Inferior parietal cortex (tissue), 1 donor: ENCODE measurements at regions not wholly inside any gene's neighbourhood (a gene's known extent, or its start where the extent isn't known, plus 50 kb on each side); places are given as distances from the start of the nearest gene placed in this dataset.

Source experiments
- DNase-seq: peaks from one replicate; pipeline ENCODE4 v3.0.0-alpha.2; 2016; ENCODE audit errors: extremely low spot score

DNA sequence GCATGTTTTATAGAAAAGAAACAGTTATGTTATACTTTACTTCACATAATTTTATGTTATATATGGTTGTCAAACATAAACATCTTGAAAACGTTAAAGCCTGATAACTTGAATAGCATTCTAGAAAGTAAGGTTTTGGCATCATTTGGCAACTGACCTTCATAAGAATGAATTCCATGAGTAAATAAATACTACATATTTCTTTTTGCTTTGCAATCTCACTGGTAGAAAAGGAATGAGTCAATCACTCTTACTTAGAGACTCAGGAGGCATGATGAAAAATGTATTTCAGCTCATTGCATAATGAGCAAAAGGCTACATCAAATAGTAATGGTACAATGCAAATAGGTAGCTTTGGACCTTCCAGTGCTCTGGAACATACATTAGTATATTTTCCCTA lies 1381.9 kb downstream of the EFNB2 start:
- DNase-seq: no peak

DNA sequence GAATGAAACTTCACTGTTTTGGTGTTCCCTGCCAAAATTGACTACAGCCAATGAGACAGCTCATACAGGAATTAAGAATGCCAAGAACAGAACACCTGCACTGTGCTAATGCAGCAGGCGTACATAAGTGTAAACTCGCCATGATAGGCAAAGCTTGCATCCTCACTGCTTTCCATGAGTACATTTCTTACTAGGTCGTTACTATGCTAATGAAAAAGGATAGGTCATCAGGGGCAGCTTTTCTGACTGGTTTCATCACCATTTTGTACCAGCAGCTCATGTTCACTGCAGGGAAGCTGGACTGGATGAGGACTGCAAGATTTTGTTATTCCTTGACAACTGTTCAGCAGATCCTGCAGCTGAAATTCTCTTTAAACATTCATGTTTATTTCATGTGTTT lies 1383.8 kb downstream of the EFNB2 start:
- DNase-seq: no peak

DNA sequence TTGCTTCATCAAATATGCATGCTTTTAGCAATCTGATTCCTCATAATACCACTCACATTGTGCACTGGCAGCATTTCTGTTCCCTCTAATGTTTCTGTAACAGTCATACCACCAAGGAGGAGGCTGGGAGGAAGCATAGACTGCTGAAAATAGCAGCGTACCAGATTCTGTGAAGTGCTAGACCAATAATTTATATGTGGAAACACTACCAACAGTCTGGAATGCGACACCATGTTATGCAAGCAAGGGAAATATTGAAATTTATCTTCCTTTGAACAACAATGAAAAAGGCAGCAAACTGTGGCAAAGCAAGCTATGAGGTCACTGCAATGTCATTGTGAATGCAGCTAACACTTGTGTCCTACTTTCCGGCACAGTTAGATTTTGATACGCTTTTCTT lies 1388.0 kb downstream of the EFNB2 start:
- DNase-seq: peak; percentile 29

DNA sequence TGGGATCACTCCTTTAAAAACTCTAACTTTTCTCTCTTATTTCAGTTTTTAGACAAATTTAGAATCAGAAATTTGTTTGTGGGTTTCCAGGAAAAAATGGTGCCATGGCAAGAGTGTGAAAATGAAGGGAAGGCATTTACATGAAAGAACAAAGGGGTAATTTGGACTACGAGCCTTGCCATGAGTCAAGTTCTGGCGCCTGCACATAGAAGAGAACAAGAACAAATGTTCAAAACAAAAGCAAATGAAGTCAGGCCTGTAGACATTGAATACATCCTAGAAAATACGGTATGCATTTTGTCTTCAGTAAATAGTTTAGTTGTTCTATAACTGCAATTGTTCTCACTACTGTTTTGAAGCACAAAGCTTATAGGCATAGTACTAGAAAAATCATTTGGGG lies 1390.5 kb downstream of the EFNB2 start:
- peak; percentile 45 for DNase-seq

DNA sequence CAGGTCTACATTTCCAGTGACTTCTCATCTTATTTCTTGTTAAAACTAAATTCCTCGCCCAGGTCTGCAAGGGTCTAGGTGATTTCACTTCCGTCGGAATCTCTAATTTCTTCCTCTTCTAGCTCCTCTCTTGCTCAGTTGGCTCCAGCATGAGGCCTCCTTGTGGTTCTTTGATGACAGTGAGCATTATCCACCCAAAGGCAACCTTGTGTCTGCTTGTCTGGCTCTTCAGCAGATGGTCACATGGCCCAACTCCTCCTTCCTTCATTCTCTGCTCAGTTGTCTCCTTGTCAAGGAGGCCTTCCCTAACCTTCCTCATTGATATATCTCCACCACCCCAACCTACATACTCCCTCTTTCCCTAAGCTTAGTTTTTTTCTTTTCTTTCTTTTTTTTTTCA lies 1391.4 kb downstream of the EFNB2 start:
- DNase-seq: no peak

DNA sequence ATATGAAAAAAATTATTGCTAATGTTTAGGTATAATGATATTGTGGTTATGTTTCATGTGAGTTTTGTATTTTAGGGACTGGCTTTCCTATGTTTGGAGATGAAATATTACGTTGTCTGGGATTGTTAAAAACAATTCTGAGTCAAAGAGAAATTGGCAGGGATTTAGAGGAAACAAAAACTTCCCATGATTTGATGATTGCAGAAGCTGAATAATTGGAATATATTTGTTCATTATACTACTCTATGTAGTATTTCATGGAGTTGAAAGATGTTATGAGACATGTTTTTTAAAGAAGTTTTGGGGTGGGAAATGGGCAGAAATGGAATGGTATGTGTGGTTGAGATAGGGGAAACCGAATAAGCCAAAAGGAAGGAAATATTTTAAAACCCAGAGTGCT lies 1392.9 kb downstream of the EFNB2 start:
- DNase-seq: no peak

DNA sequence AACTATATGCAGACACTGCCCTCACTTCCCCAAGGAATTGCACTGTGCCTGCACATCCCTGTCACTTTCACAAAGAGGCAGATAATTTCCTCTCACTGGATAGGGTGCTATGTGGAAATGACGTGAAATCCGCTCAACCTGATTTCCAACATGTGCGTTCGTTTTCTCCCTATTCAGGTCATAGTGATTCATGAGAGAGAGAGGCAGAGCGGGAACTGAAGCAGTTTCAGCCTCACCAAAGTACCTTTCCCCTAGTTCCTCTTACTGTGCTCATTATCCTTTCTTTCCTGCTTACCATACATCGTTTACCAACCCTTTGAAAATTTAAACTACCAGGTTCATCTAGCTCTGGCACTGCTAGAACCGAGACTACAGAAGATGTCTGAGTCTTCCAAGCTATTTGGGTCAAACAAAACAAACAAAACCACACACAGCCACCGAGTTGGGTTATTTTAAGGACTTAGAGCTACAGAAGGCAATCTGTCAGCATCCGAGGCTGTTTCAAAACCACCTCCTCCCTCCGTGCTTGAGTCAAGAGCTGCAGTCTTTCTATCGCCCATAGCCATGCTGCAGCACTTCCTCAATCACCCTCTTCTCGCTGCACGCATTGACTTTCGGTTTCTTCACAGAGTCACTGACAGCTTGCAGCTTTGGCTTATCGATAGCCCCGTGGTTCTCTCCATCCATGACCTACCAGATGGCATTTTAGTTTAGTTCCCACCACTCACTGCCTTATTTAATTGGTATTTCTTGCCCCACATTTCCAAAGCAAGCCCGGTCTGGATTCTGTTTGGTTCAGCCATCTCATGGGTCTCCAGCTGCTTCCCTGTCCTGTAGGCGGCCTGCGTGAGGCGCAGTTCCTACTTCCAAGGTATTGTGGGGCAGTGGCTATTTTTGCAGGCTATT lies 1395.8 kb downstream of the EFNB2 start:
- peak; percentile 58 for DNase-seq

DNA sequence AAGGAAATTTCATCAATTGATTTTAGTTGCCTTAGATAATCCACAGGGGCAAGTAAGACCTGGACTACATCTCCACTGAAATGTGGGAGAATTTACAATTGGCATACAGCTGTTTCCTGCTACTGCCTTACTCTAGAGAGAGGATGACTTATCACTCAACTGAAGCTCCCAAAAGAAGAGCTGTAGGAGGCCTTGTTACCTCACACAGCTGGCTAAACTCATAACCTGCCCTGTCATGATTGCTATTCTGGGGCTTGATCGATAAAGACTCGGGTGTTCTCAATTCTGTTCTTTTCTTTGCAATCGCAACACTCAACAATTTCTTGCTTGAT lies 1396.4 kb downstream of the EFNB2 start:
- no peak for DNase-seq

DNA sequence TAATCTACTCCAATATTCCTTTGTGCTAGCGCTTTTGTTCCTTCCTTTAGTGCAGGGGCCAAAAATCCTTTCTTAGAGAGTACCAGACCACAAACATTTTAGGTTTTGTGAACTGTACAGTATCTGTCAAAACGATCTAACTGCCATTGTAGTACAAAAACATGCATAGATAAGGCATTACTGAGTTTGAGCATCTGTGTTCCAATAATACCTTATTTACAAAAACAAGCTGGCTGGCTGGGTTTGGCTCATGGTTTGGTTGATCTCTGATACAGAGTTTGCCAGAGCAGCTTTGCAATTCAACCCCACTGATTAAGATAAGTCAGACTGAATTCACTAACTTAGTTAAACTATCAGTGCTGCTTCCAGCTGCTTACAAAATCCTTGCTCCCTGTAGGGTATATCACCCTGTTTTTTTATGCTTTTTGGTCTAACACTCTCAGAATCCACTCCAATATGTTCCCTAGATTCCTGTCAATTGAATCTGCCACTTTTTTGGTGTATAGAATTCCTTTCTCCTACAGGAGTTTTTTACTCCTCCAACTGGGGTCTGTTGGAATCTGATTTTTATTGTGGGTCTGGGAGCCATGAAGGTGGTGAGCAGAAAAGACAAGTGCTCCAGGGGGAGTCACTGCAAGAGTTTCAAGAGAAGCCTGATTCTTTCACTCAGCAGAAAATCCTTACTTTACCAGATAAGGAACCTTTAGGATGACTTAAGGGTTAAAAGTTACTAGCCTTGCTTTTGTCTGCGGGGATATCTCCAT lies 1399.4 kb downstream of the EFNB2 start:
- DNase-seq: no peak

DNA sequence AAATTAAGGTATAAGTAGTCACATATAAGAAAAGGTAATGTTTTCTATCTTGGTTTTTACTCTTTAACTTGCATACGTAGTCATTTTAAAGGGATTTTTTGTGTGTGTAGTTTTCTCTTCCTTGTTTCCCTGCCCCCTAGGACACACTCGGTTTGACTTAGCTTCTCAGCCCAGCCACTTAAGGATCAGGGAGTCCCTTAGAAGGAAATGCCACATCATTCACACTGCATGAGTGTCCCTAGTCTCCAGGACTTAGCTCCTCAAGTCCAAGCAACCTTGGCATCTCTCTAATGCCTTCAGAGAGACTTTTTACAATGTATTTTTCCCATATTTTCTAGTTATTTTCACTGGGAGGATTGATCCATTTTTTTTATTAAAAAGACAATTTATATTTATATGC lies 1407.7 kb downstream of the EFNB2 start:
- DNase-seq: no peak

DNA sequence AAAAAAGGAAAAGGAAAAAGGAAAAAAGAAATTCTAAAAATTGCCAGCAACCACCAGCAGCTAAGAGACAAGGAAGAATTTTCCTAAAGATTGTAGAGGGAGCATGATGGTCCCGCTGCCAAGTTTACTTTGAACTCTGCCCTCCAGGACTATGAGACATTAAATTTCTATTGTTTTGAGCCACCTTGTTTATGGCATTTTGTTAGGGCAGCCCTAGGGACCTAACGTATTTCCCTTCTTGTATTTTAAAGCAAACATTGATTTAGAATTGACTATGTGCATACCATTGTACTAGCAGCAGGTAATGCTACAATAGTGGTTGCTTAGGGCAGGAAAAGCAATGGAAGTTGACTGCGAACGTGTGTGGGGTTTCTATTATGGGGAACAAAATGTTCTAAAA lies 1414.2 kb downstream of the EFNB2 start:
- DNase-seq: no peak

DNA sequence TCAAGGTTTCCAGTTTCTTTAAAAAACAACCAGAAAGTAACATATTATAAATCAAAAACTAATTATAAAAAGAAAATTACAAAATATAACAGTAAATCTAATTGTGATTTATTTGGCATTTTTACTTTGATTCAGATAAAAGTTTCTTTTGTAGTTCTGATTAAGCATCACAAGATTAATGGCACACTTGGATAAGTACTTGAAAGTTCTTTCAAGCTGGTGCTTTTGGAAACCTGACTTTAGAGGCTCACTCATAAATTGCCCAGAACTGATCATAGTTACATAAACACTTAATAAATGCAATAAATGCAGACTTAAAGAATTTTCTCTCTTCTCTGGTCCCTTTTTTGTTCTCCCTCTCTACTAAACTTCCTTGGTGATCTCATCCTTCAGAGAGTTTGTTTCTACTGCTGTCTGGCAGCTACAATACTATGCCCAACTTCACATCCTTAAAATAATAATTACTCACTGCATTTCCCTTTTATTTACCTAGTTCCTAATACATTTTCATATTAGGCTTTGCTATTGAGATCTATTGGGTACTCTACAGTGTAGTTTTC lies 1417.0 kb downstream of the EFNB2 start:
- DNase-seq: no peak

DNA sequence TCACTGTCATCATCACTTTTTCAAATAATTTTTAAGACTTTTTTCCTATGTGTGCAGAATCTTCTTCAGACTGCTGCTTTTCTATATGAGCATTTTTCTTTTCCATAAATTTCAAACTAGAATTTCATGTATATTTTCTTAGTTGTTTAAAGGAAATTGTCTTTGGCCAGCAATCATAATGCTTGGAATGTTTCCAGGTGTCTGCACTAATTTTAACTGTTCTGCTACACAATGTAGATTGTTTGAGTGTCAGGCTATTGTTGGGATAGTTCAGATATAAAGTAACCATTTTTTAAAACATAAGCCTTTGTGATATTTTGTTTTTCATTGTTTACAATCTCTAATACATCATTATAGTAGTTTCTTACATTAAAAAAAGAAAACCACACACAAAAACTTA lies 1418.5 kb downstream of the EFNB2 start:
- DNase-seq: no peak

DNA sequence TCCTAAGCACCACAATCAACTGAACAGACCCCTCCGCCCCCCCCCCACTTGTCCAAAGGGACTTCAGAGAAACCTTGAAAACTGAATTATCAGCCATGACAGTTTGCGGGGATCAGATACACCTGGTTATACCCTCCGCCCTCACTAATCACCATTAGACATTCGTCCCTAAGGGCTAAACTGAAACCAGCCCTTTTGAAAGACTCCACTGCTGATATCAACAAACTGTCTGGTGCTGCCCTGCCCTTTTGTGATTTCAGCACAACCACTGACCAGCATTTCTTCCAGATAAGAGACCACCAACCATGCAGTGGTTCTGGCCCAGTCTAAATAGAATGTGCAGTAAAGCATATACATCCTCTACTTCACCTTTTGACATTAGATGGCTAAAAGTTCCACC lies 1422.9 kb downstream of the EFNB2 start:
- no peak for DNase-seq

DNA sequence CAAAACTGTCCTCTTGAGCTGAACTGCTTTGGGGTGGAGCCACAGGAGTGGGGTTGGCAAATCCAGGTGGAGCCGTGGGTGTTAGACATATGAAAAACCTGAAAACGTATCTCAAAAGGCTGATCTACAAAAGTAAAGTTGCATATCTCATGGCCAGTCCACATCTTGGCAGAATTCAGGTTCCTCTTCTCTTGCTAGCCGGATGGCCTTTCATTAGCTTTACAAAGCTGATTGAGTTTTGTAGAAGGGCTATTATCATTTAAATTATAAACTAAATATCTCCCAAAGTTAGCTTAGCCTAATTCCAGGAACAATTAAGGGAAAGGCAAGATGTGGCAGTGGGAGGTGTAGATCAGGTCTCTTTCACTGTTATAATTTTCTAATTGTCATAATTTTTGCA lies 1427.7 kb downstream of the EFNB2 start:
- no peak for DNase-seq

DNA sequence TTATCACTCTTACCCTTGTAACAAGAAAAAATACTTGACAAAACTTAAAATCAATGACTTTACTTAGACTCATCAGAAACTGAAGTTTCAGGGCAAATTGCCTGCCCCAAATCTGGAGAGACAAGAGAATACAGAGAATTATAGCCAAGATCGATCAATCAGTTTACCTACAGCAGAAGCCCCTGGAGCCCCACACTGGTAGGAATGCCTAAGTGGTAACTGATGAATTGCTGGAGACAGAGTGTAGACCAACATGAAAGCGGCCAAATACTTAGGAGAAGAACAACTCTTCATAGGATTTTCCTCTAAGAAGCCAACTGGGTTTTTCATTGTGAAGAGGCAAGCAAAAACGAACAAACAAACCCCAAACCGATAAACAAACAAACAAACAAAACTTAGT lies 1430.0 kb downstream of the EFNB2 start:
- no peak for DNase-seq

DNA sequence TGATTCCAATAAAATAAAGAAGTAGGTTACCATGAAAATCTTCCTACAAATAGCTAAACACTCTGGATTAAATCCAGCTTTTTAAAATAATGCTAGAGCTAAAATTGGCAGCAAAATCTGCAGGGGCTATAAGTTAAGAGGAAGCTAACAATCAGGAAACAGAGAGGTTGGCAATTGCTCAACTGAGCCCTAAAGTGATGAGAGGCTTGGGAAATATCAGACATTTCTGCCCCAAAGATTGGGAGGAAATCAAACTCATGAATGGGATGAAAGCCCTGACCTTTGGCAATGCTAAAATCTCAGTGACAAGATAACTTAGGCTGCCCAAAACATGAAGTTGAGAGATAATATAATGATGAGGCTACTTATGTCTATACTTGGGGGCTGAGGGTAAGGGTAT lies 1437.9 kb downstream of the EFNB2 start:
- no peak for DNase-seq

DNA sequence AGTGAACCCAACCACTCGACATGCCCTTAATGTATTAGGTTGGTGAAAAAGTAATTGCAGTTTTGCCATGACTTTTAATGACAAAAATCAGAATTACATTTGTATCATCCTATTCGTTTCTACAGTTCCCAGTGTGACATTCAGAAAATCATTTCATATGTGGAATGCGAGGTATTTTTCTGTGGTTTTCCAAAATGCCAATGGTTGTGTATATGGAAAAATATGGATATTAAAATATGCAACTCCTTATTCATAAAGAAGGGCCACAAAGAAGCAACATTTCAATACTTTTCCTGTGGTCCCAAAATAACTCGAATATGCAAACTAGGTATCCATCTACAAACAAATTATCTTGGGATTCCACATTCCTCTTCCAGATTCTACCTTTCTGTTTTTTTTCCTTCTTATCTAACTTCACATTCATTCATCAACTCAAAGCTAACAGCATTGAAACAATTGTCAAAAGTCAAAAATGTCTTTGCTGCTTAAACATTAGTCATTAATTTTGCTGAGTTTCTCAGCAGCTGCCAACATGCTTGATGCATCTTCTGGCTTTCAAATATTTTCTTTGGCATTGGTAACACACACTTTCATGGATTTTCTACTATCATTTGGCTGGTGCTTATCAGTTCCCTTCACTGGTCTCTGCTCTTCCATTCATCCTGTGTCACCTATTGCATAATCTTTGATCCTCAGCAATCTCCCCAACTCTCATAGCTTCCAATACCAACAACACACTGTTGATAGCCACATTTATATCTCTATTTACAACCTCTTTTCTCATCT lies 1445.4 kb downstream of the EFNB2 start:
- no peak for DNase-seq

DNA sequence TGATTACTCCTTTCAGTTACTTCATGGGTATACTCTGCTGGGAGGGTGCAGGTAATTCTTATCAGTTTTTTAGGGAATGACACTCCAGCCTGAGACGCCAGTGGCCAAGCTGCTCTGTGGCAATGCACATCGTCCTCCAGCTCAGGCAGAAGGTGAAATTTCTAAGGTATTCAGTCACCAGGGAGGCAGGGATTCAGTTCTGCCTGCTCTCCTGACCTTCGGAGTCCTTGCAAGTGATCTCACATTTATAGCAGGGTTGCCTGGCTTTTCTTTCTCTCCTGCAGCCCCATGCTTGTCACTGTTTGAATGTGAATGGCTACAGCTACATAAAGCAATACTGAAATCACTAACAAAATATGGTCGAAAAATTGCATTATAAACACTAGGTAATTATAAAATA lies 1447.5 kb downstream of the EFNB2 start:
- DNase-seq: no peak

DNA sequence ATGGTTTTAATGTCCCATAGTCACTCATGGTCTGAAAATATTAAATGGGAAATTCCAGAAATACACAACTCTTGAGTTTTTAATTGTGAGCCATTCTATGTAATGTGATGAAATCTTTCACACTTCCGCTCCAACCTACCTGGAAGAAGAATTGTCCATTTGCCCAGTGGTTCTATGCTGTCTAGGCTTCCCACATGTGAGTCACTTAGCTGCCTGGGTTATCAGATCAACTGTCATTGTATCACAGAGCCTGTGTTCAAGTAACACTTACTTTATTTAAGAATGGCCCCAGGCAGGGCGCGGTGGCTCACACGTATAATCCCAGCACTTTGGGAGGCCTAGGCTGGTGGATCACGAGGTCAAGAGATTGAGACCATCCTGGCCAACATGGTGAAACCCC lies 1450.5 kb downstream of the EFNB2 start:
- DNase-seq: no peak

DNA sequence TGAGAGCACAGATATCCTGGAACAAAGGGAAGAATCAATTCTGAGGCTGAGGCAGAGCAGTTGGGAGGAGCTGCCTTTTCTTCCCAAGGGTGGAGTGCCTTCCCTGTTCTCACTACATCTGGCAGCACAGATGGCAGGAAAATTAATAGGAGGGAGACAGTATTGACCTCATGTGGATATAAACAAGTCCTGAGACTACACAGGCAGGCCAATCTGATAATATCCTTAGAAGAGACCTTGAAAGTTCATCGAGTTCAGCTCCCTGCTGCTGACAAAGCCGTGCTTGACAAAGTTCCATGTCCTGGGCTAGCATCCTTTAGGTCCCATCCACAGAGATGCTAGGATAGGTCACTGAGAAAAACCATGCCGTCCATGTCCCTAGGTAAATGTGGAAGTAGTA lies 1451.5 kb downstream of the EFNB2 start:
- no peak for DNase-seq

DNA sequence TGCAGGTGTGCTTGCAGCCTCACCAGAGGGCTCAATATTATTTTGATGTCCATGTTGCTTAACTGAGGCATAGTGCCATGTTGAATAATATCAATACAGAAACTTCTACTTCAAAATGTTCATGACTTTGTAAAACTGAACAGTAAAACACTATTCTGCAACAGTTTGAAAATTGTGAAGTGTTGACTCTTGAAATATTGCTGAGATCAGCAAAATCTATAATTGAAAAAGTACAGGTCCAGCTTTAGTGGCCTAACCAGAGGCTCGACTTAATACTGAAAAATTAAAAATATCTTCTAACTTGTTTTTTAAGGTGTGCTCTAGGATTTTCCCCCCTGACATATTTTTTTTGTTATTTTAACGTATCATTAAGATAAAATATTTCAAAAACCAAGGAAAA lies 1460.7 kb downstream of the EFNB2 start:
- DNase-seq: no peak
